ENCODE measurements at regions not wholly inside any gene's neighbourhood (a gene's known extent, or its start where the extent isn't known, plus 50 kb on each side); places are given as distances from the start of the nearest gene placed in this dataset.

GRCh38 chr13:30020726-30021312, 170.4 kb upstream of the UBL3 start:
- TF ChIP-seq, protein P1, sequence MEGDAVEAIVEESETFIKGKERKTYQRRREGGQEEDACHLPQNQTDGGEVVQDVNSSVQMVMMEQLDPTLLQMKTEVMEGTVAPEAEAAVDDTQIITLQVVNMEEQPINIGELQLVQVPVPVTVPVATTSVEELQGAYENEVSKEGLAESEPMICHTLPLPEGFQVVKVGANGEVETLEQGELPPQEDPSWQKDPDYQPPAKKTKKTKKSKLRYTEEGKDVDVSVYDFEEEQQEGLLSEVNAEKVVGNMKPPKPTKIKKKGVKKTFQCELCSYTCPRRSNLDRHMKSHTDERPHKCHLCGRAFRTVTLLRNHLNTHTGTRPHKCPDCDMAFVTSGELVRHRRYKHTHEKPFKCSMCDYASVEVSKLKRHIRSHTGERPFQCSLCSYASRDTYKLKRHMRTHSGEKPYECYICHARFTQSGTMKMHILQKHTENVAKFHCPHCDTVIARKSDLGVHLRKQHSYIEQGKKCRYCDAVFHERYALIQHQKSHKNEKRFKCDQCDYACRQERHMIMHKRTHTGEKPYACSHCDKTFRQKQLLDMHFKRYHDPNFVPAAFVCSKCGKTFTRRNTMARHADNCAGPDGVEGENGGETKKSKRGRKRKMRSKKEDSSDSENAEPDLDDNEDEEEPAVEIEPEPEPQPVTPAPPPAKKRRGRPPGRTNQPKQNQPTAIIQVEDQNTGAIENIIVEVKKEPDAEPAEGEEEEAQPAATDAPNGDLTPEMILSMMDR (IDR thresholded peaks at IDR 0.05; ENCODE audit: borderline replicate concordance, extremely low read depth, low read length, poor library complexity, severe bottlenecking) = no peak
- no peak for TF ChIP-seq EZH2 (IDR thresholded peaks at IDR 0.05; ENCODE audit: borderline replicate concordance, low read depth, low read length, severe bottlenecking)
